CD14-positive monocyte (primary cell): ENCODE measurements at regions not wholly inside any gene's neighbourhood (a gene's known extent, or its start where the extent isn't known, plus 50 kb on each side); places are given as distances from the start of the nearest gene placed in this dataset.

Experiments used
- DNase-seq, 3 donors: peaks; one replicate each; pipeline ENCODE4 v3.0.0-alpha.2; 2011 to 2022
- H2AFZ ChIP-seq: 2 replicates; pipeline ENCODE4 v1.6.0; 2012; ENCODE audit warnings: mild to moderate bottlenecking, low read depth, low read length, inconsistent platforms; ENCODE audit not compliant: insufficient read depth, poor library complexity, severe bottlenecking
- H3K27ac ChIP-seq, 2 donors: 1 replicate in 1 of 2; 2 replicates in 1 of 2; pipeline ENCODE4 v1.5.1; 2012 to 2013; ENCODE audit warnings: low read length in 2 of 2, control low read depth in 1 of 2, inconsistent platforms in 1 of 2, low read depth in 1 of 2, mild to moderate bottlenecking in 1 of 2
- H3K27me3 ChIP-seq, 2 donors: one replicate each; pipeline versions ENCODE4 v1.6.0 to v1.6.1; 2011 to 2013; ENCODE audit warnings: low read length in 2 of 2; ENCODE audit not compliant: control insufficient read depth in 2 of 2, insufficient read depth in 2 of 2
- H3K36me3 ChIP-seq, 2 donors: replicated peaks in 1 of 2; 1 replicate in 1 of 2; 2 replicates in 1 of 2; pipeline versions ENCODE4 v1.5.1 to v1.6.1; 2012 to 2013; ENCODE audit warnings: low read length in 2 of 2, control low read depth in 1 of 2, inconsistent platforms in 1 of 2, mild to moderate bottlenecking in 1 of 2; ENCODE audit not compliant: insufficient read depth in 2 of 2, control insufficient read depth in 1 of 2
- H3K4me1 ChIP-seq, 2 donors: 1 replicate in 1 of 2; 2 replicates in 1 of 2; pipeline versions ENCODE4 v1.5.1 to v1.6.1; 2012 to 2013; ENCODE audit warnings: low read length in 2 of 2, control low read depth in 1 of 2, inconsistent platforms in 1 of 2, mild to moderate bottlenecking in 1 of 2, moderate library complexity in 1 of 2; ENCODE audit not compliant: insufficient read depth in 2 of 2, control insufficient read depth in 1 of 2
- H3K4me2 ChIP-seq: replicated peaks from 2 replicates; pipeline ENCODE3; 2012; ENCODE audit warnings: low read length, moderate library complexity, mild to moderate bottlenecking; ENCODE audit not compliant: poor library complexity, severe bottlenecking; ENCODE audit errors: extremely low read depth
- H3K4me3 ChIP-seq, 3 experiments: fragments of 200-600 bp in 1 of 3; sonication (generic) in 1 of 3; replicated peaks in 1 of 3; 1 replicate in 2 of 3; 2 replicates in 1 of 3; pipeline ENCODE4 v1.5.1; 2011 to 2013; ENCODE audit warnings: low read length in 3 of 3, mild to moderate bottlenecking in 3 of 3, control low read depth in 2 of 3, low read depth in 2 of 3, inconsistent platforms in 1 of 3, moderate library complexity in 1 of 3
- H3K79me2 ChIP-seq: 2 replicates; pipeline ENCODE4 v1.6.0; 2012; ENCODE audit warnings: mild to moderate bottlenecking, control low read depth, inconsistent platforms, low read length, moderate library complexity; ENCODE audit not compliant: insufficient read depth
- H3K9ac ChIP-seq: 2 replicates; pipeline ENCODE4 v1.6.0; 2017; ENCODE audit warnings: low read length, mild to moderate bottlenecking; ENCODE audit not compliant: insufficient read depth, poor library complexity, severe bottlenecking
- H3K9me3 ChIP-seq, 2 donors: replicated peaks in 1 of 2; 1 replicate in 1 of 2; 2 replicates in 1 of 2; pipeline versions ENCODE4 v1.5.1 to v1.6.1; 2012 to 2013; ENCODE audit warnings: low read length in 2 of 2, control low read depth in 1 of 2; ENCODE audit not compliant: control insufficient read depth in 1 of 2, insufficient read depth in 1 of 2
- H4K20me1 ChIP-seq: 2 replicates; pipeline ENCODE4 v1.6.0; 2012; ENCODE audit warnings: mild to moderate bottlenecking, low read length, control low read depth, moderate library complexity; ENCODE audit not compliant: insufficient read depth
- H3K27ac Mint-ChIP-seq, 7 donors: one replicate each; pipeline ENCODE4 v1.8.0; 2020; ENCODE audit warnings: mild to moderate bottlenecking in 7 of 7, mixed read lengths in 7 of 7, moderate library complexity in 6 of 7, inconsistent platforms in 2 of 7
- H3K27me3 Mint-ChIP-seq, 3 donors: one replicate each; pipeline ENCODE4 v1.8.0; 2021 to 2022; ENCODE audit warnings: low read depth in 3 of 3, mild to moderate bottlenecking in 3 of 3, mixed read lengths in 3 of 3, moderate library complexity in 3 of 3, inconsistent platforms in 1 of 3
- H3K36me3 Mint-ChIP-seq, 2 donors: one replicate each; pipeline ENCODE4 v1.8.0; 2020; ENCODE audit warnings: mixed read lengths in 2 of 2, inconsistent platforms in 1 of 2, mild to moderate bottlenecking in 1 of 2
- H3K4me1 Mint-ChIP-seq: one replicate; pipeline ENCODE4 v1.8.0; 2020; ENCODE audit warnings: mild to moderate bottlenecking, mixed read lengths
- H3K4me3 Mint-ChIP-seq, 2 donors: one replicate each; pipeline ENCODE4 v1.8.0; 2020; ENCODE audit warnings: mild to moderate bottlenecking in 2 of 2, mixed read lengths in 2 of 2, moderate library complexity in 1 of 2
- H3K9me3 Mint-ChIP-seq, 7 donors: one replicate each; pipeline ENCODE4 v1.8.0; 2020 to 2022; ENCODE audit warnings: mixed read lengths in 7 of 7, mild to moderate bottlenecking in 6 of 7, moderate library complexity in 6 of 7, inconsistent platforms in 2 of 7
- CTCF ChIP-seq: fragments of 200-600 bp; IDR thresholded peaks from one replicate; pipeline ENCODE4 v1.8.0; 2022; ENCODE audit warnings: antibody characterized with exemption, mild to moderate bottlenecking
- WGBS: methylation state at CpG from one replicate; pipeline ENCODE4 v1.1.5; 2013; ENCODE audit warnings: missing lambda C conversion rate; ENCODE audit not compliant: insufficient coverage; 5-methylcytosine and 5-hydroxymethylcytosine counted together
- intact Hi-C, 2 donors: fragments of 100-400 bp; cut with micrococcal nuclease; formaldehyde crosslinking; loops; one replicate each; pipeline versions ENCODE4 v1.15.0 to v1.15.1; 2023

DNA sequence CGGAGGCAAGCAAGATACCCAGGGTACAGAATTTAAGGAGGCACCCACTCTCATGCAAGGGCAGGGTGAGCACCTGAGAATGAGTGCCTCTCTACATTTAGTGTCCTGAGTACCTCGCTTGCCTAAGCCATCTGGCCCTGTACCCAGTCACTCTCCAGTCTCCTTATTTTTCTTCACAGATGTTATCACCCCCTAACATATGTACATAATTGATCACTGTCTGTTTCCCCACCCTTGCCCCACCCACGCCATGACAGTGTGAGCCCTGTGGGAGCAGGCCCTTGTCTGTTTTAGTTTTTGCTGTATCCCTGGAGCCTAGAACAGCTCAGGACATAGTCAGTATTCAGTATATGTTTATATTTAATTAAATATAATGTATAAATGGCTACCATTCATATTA lies 113.6 kb downstream of the SPRY1 start:
- no peaks in the 10 kb centered on the region for H3K36me3 Mint-ChIP-seq
- H3K27me3 Mint-ChIP-seq = peaks cover 7 to 16% (median 16%) of the 10 kb centered on the region in 3 donors
- H3K9me3 ChIP-seq = no peaks in the 10 kb centered on the region
- TF ChIP-seq CTCF = no peak
- no peak overlapping the region for H3K27ac ChIP-seq
- peaks cover 9% of the 10 kb centered on the region for H3K4me1 Mint-ChIP-seq
- peaks cover 0 to 4% (median 0%) of the 10 kb centered on the region in 7 donors for H3K9me3 Mint-ChIP-seq
- no peaks in the 10 kb centered on the region for H3K36me3 ChIP-seq
- no peak overlapping the region for H3K27ac Mint-ChIP-seq
- no peaks in the 10 kb centered on the region for H3K79me2 ChIP-seq
- no peak overlapping the region for H2AFZ ChIP-seq
- H3K4me3 Mint-ChIP-seq = no peak overlapping the region
- intact Hi-C loops = no loop called here
- no peak for DNase-seq
- H3K9ac ChIP-seq = no peak overlapping the region
- H3K4me3 ChIP-seq = no peak overlapping the region
- WGBS = 92% methylated on average over 2 of the region's 3 CpGs
- H3K4me1 ChIP-seq = peaks cover 5 to 10% of the 10 kb centered on the region in 2 donors
- no peaks in the 10 kb centered on the region for H4K20me1 ChIP-seq
- H3K27me3 ChIP-seq = peaks cover 0 to 12% of the 10 kb centered on the region in 2 donors
- H3K4me2 ChIP-seq = no peak overlapping the region

GRCh38 chr4:123510659-123511058 lies 114.1 kb downstream of the SPRY1 start:
- Histone ChIP-seq H3K27me3 (peaks cover 0 to 10% of the 10 kb centered on the region in 2 donors), H3K9ac (no peak overlapping the region), H3K27ac (no peak overlapping the region), H2AFZ (no peak overlapping the region), H3K4me1 (peaks cover 4 to 6% of the 10 kb centered on the region in 2 donors), H3K9me3 (no peaks in the 10 kb centered on the region), H3K4me2 (no peak overlapping the region), H4K20me1 (no peaks in the 10 kb centered on the region), H3K79me2 (no peaks in the 10 kb centered on the region), H3K36me3 (no peaks in the 10 kb centered on the region), H3K4me3 (no peak overlapping the region)
- DNase-seq = no peak
- H3K36me3 Mint-ChIP-seq = no peaks in the 10 kb centered on the region
- H3K27ac Mint-ChIP-seq = no peak overlapping the region
- intact Hi-C loops = no loop called here
- TF ChIP-seq CTCF = no peak
- no peak overlapping the region for H3K4me3 Mint-ChIP-seq
- peaks cover 7% of the 10 kb centered on the region for H3K4me1 Mint-ChIP-seq
- peaks cover 7 to 13% (median 12%) of the 10 kb centered on the region in 3 donors for H3K27me3 Mint-ChIP-seq
- WGBS = 83% methylated on average over 1 of the region's 3 CpGs
- peaks cover 0 to 4% (median 0%) of the 10 kb centered on the region in 7 donors for H3K9me3 Mint-ChIP-seq
